Lower lobe of right lung (tissue), 2 donors: ENCODE measurements at regions not wholly inside any gene's neighbourhood (a gene's known extent, or its start where the extent isn't known, plus 50 kb on each side); places are given as distances from the start of the nearest gene placed in this dataset.

Experiments
- ATAC-seq, 2 donors: fragments of 200-7000 bp; cut with Tn5 transposase; one replicate each; pipeline ENCODE4 v1.9.1; 2020 to 2022; ENCODE audit warnings: mild to moderate bottlenecking in 2 of 2, moderate library complexity in 2 of 2
- DNase-seq: peaks from one replicate; pipeline ENCODE4 v3.0.0-alpha.2; 2020
- H3K27ac ChIP-seq: fragments of 200-600 bp; one replicate; pipeline ENCODE4 v1.8.0; 2022
- H3K27me3 ChIP-seq: fragments of 200-600 bp; one replicate; pipeline ENCODE4 v1.8.0; 2022; ENCODE audit warnings: low read depth
- H3K36me3 ChIP-seq: fragments of 200-600 bp; one replicate; pipeline ENCODE4 v1.8.0; 2022; ENCODE audit warnings: mild to moderate bottlenecking
- H3K4me1 ChIP-seq: fragments of 200-600 bp; one replicate; pipeline ENCODE4 v1.8.0; 2022
- H3K4me3 ChIP-seq: fragments of 200-600 bp; one replicate; pipeline ENCODE4 v1.8.0; 2022; ENCODE audit warnings: mild to moderate bottlenecking
- H3K9me3 ChIP-seq: fragments of 200-600 bp; one replicate; pipeline ENCODE4 v1.8.0; 2022
- intact Hi-C: fragments of 100-400 bp; cut with DNase I; formaldehyde crosslinking; loops from one replicate; pipeline ENCODE4 v1.11.0; 2022
- TF ChIP-seq, protein P1 (sequence below): fragments of 200-600 bp; IDR thresholded peaks from one replicate; pipeline ENCODE4 v1.8.0; 2022; ENCODE audit warnings: antibody characterized with exemption, mild to moderate bottlenecking
- donor health status: DM: no; HTN: yes; CAD: no; lungs with severe emphysema.

DNA sequence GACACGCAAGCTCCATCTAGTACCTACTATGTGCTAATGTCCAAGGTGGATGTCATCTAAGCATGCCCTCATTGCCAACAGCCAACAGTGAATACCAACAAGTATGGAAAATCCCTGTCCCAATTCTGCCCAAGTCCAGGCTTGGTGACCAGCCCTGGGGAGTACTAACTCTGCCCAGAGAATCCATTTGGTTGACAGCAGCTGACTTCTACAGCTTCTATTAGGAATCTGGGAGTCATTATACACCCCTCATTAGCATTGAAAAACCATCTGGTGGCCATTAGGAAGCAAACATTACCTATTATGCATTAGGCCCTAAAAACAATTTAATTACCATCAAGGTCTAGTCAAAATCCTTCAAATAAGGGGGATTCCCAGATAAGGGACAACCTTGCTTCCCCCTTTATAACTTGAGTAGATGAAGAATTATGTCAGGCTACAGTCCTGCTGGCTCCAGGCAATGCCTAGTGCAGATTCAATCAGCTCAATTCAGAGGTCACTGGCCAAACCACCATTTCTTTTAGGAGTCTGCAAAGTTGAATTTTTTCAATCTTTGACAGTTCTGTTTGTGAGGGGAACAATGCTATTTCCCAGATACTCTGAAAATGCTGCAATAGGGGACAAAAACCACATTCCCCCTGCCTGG is 228.0 kb upstream of the LDB2 start:
- TF ChIP-seq, protein P1, sequence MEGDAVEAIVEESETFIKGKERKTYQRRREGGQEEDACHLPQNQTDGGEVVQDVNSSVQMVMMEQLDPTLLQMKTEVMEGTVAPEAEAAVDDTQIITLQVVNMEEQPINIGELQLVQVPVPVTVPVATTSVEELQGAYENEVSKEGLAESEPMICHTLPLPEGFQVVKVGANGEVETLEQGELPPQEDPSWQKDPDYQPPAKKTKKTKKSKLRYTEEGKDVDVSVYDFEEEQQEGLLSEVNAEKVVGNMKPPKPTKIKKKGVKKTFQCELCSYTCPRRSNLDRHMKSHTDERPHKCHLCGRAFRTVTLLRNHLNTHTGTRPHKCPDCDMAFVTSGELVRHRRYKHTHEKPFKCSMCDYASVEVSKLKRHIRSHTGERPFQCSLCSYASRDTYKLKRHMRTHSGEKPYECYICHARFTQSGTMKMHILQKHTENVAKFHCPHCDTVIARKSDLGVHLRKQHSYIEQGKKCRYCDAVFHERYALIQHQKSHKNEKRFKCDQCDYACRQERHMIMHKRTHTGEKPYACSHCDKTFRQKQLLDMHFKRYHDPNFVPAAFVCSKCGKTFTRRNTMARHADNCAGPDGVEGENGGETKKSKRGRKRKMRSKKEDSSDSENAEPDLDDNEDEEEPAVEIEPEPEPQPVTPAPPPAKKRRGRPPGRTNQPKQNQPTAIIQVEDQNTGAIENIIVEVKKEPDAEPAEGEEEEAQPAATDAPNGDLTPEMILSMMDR, result no peak
- ATAC-seq (no peak), DNase-seq (no peak)
- intact Hi-C loops, result no loop called here
- Histone ChIP-seq H3K9me3 (no peaks in the 10 kb centered on the region), H3K4me3 (no peak overlapping the region), H3K27me3 (no peaks in the 10 kb centered on the region), H3K4me1 (no peaks in the 10 kb centered on the region), H3K36me3 (no peaks in the 10 kb centered on the region), H3K27ac (no peak overlapping the region)

DNA sequence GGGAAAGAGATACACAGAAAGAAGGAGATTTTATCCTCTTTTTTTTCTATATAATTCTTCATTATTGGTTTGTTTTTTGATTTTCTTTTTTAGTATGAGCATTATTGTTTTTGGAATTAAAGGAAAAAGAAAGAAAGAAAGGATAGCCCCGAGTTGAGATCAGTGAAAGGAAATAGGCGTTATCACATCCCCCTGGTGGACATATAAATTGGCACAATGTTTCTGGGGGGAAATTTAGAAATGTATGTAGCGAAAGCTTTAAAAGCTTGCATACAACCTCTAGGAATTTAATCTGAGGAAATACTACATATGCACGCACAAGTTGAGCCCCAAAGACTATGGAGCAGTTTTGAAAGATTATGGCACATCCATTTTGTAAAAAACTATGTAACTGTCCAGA is 226.3 kb upstream of the LDB2 start:
- TF ChIP-seq, protein P1, result no peak
- no peaks in the 10 kb centered on the region for H3K4me1 ChIP-seq
- ATAC-seq, result no peak

DNA sequence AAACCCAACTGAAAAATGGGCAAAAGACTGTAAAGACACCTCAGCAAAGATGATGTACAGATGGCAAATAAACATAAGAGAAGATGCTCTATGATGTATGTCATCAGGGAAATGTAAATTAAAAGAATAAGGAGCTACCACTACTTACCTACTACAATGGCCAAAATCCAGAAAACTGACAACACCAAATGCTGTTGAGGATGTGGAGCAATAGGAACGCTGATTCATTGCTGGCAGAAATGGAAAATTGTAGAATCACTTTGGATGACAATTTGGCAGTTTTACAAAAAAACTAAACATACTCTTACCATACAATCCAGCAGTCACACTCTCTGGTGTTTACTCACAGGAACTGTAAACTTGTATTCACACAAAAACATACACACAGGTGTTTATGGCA is 222.3 kb upstream of the LDB2 start:
- no peaks in the 10 kb centered on the region for H3K27me3 ChIP-seq
- H3K36me3 ChIP-seq, result no peaks in the 10 kb centered on the region
- ATAC-seq (no peak), DNase-seq (no peak)
- no peaks in the 10 kb centered on the region for H3K9me3 ChIP-seq
- no peak overlapping the region for H3K4me3 ChIP-seq
- no peak overlapping the region for H3K27ac ChIP-seq
- intact Hi-C loops, result no loop called here
- TF ChIP-seq, protein P1, result no peak
- no peaks in the 10 kb centered on the region for H3K4me1 ChIP-seq

More for the DNA sequence above, 226.3 kb upstream of the LDB2 start:
- no peaks in the 10 kb centered on the region for H3K9me3 ChIP-seq
- no peak overlapping the region for H3K4me3 ChIP-seq
- no peak for DNase-seq
- intact Hi-C loops, result no loop called here
- no peaks in the 10 kb centered on the region for H3K27me3 ChIP-seq
- no peaks in the 10 kb centered on the region for H3K36me3 ChIP-seq
- no peak overlapping the region for H3K27ac ChIP-seq

DNA sequence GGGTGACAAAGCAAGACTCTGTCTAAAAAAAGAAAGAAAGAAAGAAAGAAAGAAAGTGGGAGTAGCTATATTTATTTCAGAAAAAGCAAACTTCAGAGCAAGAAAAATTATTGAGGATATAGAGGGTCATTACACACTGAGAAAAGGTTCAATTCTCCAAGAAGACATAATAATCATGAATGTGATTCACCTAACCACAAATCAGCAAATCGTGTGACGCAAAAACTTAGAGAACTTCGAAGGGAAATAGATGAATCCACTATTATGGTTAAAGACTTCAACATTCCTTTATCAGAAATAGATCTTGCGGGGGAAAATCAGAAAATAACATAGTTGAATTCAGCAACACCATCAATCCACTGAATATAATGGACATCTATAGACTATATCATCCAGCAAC is 219.3 kb upstream of the LDB2 start:
- ATAC-seq, result no peak
- H3K9me3 ChIP-seq, result no peaks in the 10 kb centered on the region
- DNase-seq, result no peak
- no peaks in the 10 kb centered on the region for H3K27me3 ChIP-seq
- intact Hi-C loops, result no loop called here
- no peaks in the 10 kb centered on the region for H3K36me3 ChIP-seq
- H3K4me1 ChIP-seq, result no peaks in the 10 kb centered on the region
- no peak overlapping the region for H3K4me3 ChIP-seq
- TF ChIP-seq, protein P1, result no peak
- H3K27ac ChIP-seq, result no peak overlapping the region

DNA sequence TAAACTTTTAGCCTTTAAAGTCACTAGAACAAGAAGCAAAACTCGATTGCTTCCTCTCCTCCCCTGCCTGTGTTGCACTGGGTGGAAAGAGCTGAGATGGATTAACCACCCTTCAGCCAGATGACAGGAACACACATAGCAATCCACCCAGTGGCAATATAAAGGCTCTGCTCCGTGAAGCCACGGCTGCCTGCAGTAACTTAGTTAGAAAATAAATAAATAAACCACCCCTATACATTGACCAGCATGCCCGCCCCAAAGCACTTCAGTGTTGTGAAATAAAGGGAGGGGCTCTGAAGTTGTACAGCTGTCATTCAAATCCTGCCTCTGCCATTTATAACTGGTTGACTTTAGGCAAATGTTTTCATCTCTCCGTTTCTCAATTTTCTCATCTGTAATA is 217.1 kb upstream of the LDB2 start:
- H3K4me3 ChIP-seq, result no peak overlapping the region
- peaks cover 3% of the 10 kb centered on the region for H3K4me1 ChIP-seq
- TF ChIP-seq, protein P1, result no peak
- ATAC-seq, result no peak
- H3K27me3 ChIP-seq, result no peaks in the 10 kb centered on the region
- intact Hi-C loops, result no loop called here
- H3K27ac ChIP-seq, result no peak overlapping the region
- no peaks in the 10 kb centered on the region for H3K9me3 ChIP-seq
- H3K36me3 ChIP-seq, result no peaks in the 10 kb centered on the region
- DNase-seq, result no peak

DNA sequence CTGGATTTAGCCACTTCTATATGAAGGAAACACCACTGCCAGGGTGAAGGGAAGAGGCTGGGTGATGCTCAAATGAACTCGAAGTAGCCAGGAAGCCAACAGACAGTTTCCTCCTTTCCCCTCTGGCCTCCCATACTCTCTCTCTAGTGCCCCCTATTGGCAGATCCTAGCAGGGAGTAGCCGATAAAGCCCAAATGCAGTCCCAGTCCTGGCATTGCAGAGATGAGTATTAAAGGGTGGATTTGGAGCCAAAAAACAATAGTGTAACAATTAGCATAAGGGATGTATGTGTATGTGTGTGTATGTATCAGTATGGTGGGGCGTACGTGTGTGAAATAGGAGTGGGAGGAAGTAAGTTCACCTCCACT is 213.8 kb upstream of the LDB2 start:
- TF ChIP-seq, protein P1, result peak; percentile 32
- H3K4me3 ChIP-seq, result no peak overlapping the region
- H3K36me3 ChIP-seq, result no peaks in the 10 kb centered on the region
- intact Hi-C loops, result no loop called here
- no peaks in the 10 kb centered on the region for H3K27me3 ChIP-seq
- H3K4me1 ChIP-seq, result peaks cover 3% of the 10 kb centered on the region
- DNase-seq, result no peak
- no peaks in the 10 kb centered on the region for H3K9me3 ChIP-seq
- no peak overlapping the region for H3K27ac ChIP-seq
- ATAC-seq, result no peak
